ENCODE measurements at regions not wholly inside any gene's neighbourhood (a gene's known extent, or its start where the extent isn't known, plus 50 kb on each side); places are given as distances from the start of the nearest gene placed in this dataset.
A peak's percentile ranks its signal among the peaks of the same experiment; 100 is the strongest.

DNA sequence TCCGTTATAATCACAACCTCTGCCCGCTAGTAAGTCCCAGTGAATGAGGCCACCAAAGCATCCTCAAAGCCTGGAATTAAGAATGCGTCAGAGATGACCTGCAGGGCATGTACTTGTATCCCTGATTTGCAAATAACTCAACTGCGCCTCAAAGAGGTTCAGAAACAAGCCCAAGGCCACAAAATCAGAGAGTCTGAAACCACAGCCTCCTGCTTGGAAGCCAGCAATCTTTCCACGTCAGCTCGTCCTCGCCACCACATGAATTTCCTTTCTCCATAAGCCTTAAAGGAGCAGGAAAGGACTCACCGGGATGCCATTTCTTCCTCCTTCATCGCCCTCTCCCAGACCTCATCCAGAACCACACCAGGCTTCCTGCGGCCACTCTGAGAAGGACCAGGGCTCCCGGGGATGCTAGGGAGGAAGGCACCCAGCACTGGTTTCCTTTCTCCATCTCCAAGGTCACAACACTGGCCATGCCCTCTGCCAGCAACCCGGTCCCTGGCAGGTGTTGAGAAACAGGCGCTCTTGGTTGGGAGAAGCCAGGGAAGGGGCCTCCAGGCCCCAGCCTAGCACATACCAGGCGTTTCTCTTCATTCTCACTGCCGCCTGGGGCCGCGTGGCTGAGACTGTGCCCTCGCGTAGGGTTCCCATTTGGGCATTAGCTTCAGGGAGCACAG, 191.2 kb upstream of the DIO3 start:
- Mint-ChIP-seq H3K36me3 (ENCODE audit: low read depth) (no peaks in the 10 kb centered on the region), H3K9me3 (ENCODE audit: insufficient read depth) (no peaks in the 10 kb centered on the region), H3K4me3 (no peak overlapping the region), H3K27me3 (ENCODE audit: low read depth) (no peaks in the 10 kb centered on the region), H3K4me1 (ENCODE audit: low read depth) (no peaks in the 10 kb centered on the region), H3K27ac (no peak overlapping the region)
- CTCF ChIA-PET, result no interaction called here
- ATAC-seq (no peak), DNase-seq (peak; percentile 9)
- POLR2A ChIA-PET, result no interaction called here

DNA sequence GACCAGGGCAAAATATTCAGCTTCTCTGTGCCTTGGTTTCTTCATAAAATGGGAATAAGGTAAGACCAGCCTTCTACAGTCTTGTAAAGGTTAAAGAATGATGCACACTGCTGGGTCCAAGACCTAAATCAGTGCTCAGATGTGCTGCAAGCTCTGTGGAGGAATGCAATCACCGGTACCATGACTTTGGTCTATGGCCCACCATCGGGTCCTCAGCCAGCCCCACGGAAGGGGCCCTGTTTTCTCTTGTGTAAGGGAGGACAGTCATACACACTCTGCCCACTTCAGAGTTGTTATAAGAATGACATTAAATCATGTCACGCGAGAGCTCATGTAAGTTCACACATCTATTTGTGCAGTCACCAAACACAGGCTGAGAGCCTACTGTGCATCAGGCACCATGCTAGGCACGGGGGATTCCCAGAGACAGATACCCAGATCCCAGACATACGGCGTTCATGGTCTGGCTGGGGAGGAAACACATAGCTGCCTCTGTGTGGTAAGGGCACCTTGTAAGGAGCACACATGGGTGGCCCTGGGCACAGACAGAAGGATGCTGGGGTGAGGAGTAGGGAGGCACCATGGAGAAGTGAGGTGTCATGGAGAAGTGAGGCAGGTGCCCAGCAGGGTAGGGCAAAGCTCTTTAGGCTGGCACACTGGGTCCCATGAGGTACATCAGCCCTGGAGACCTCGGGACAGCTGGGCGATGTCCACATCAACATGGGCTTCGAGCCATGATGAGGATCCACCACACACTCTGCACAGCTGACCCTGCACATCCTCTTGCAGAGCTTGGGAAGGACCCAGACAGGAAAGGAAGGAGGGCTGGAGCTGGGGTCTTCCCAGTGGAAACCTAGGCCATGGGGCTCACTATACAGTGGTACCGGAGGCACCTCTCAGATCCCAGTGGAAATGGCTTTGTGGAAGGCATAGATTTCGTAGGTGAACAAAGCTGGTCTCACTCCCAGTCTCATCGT, 190.4 kb upstream of the DIO3 start:
- H3K27me3 Mint-ChIP-seq (ENCODE audit: low read depth), result no peaks in the 10 kb centered on the region
- DNase-seq (peak; percentile 14), ATAC-seq (no peak)
- POLR2A ChIA-PET, result no interaction called here
- CTCF ChIA-PET, result no interaction called here
- no peaks in the 10 kb centered on the region for H3K4me1 Mint-ChIP-seq (ENCODE audit: low read depth)
- no peaks in the 10 kb centered on the region for H3K36me3 Mint-ChIP-seq (ENCODE audit: low read depth)
- no peak overlapping the region for H3K4me3 Mint-ChIP-seq
- no peaks in the 10 kb centered on the region for H3K9me3 Mint-ChIP-seq (ENCODE audit: insufficient read depth)
- H3K27ac Mint-ChIP-seq, result no peak overlapping the region

DNA sequence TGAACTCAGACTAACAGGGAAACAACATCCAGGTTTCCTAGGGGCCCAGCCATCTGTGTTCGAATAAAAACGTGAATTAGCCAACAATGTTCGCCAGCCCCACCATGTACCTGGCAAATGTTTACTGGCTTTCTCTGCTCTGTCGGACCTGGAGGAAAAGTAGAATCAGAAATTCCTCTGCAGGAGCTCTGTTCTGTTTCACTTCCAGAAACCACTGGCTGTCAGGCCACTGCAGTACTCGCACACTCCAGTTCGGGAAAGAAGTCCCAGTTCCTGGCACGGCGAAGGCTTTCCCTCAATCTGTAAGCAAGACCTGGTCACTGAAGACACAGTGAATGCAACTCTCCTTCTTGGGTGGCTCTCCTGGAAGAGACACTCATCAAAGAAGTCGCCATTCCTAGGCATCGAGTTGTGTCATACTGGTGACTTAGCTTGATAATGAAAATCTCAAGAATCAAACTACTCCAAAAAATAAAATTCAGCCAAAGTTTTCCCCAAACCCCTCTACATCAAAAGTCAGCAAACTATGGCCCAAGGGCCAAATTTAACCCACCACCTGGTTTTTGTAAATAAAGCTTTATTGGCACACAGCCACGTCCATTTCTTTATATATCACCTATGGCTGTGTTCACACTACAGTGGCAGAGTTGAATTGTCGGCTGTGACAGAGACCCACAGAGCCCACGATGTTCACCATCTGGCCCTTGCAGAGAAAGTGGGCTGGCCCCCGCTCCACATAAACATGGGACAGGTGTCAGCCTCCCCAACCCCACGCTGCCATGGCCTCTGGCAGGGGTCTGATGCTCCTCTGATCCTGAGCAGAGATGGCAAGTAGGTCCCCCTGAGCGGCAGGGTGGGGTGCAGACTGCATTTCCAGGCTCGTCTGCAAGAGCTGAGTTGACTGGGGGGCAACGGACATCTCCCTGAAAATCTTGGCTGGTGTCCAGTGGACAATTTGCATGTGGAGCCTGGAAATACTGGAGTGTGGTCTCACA, 189.2 kb upstream of the DIO3 start:
- no peaks in the 10 kb centered on the region for H3K4me1 Mint-ChIP-seq (ENCODE audit: low read depth)
- POLR2A ChIA-PET, result no interaction called here
- ATAC-seq (no peak), DNase-seq (peak; percentile 9)
- no peaks in the 10 kb centered on the region for H3K9me3 Mint-ChIP-seq (ENCODE audit: insufficient read depth)
- H3K27ac Mint-ChIP-seq, result no peak overlapping the region
- CTCF ChIA-PET, result no interaction called here
- no peaks in the 10 kb centered on the region for H3K36me3 Mint-ChIP-seq (ENCODE audit: low read depth)
- H3K27me3 Mint-ChIP-seq (ENCODE audit: low read depth), result peaks cover 3% of the 10 kb centered on the region
- no peak overlapping the region for H3K4me3 Mint-ChIP-seq

DNA sequence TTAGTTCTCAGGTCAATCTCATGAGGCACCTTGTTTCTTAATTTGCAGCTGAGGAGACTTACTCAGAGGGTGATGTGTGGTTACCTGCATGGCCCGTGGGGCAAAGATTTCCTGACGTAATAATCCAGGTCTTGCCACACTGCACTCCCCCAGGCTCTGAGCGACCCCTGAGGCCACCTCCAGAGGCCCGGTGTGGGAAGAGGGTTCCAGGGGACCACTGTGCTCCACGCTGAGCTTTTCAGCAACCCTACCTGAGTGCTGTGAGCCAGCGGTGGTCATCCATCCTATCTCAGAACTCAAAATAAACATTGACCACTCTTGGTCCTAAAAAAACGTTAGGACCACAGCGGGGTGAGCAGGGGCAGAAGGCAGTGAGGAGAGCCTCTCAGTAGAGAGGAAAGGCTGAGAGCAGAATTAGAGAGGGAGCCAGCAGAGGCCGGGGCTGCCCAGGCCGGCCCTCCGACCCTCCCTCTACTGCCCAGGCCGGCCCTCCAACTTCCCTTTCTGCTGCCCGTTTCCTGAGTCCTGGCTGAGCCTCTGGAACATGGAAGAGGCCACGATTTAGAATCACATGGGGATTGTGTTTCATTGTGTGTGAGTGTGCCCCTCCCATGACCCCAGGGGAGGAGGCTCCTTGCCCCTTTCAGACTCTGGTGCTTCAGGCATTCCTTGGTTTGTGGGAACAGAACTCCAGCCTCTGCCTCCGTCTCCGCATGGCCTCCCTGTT, 188.2 kb upstream of the DIO3 start:
- H3K36me3 Mint-ChIP-seq (ENCODE audit: low read depth), result no peaks in the 10 kb centered on the region
- ATAC-seq, result no peak
- ChIA-PET POLR2A (no interaction called here), CTCF (no interaction called here)
- peaks cover 3% of the 10 kb centered on the region for H3K27me3 Mint-ChIP-seq (ENCODE audit: low read depth)
- peak; percentile 9 for DNase-seq
- H3K27ac Mint-ChIP-seq, result no peak overlapping the region
- no peak overlapping the region for H3K4me3 Mint-ChIP-seq
- no peaks in the 10 kb centered on the region for H3K4me1 Mint-ChIP-seq (ENCODE audit: low read depth)
- no peaks in the 10 kb centered on the region for H3K9me3 Mint-ChIP-seq (ENCODE audit: insufficient read depth)

DNA sequence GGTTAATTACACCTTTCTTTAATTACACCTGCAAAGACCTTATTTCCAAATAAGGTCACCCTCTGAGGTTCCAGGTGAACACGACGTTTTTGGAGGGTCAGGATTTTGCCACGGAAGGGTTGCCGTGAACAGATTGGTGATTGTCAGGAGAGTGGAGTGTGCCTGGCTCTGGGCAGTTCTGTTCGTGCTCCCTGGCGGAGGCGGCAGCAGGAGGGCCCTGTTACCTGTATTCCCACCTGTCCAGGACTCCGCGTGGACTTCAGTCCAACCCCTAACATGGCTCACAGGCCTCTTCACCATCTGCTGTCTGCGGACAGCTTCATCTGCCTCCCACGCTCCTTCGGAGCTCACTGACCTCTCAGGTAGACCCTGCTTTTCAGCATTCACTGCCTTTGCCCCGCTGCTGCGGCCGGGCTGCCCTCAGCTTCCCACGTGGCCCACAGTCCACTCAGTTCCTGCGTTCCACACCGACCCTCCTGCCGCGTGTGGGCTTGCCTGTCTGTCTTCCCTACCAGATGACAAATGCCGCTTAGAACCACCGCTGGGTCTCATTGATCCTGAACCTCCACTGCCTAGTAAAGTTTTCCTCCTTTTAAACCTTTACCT, 187.5 kb upstream of the DIO3 start:
- Mint-ChIP-seq H3K9me3 (ENCODE audit: insufficient read depth) (no peaks in the 10 kb centered on the region), H3K36me3 (ENCODE audit: low read depth) (no peaks in the 10 kb centered on the region), H3K4me3 (no peak overlapping the region), H3K27me3 (ENCODE audit: low read depth) (peaks cover 3% of the 10 kb centered on the region), H3K4me1 (ENCODE audit: low read depth) (no peaks in the 10 kb centered on the region), H3K27ac (no peak overlapping the region)
- ChIA-PET CTCF (no interaction called here), POLR2A (no interaction called here)
- no peak for ATAC-seq
- peak; percentile 8 for DNase-seq

DNA sequence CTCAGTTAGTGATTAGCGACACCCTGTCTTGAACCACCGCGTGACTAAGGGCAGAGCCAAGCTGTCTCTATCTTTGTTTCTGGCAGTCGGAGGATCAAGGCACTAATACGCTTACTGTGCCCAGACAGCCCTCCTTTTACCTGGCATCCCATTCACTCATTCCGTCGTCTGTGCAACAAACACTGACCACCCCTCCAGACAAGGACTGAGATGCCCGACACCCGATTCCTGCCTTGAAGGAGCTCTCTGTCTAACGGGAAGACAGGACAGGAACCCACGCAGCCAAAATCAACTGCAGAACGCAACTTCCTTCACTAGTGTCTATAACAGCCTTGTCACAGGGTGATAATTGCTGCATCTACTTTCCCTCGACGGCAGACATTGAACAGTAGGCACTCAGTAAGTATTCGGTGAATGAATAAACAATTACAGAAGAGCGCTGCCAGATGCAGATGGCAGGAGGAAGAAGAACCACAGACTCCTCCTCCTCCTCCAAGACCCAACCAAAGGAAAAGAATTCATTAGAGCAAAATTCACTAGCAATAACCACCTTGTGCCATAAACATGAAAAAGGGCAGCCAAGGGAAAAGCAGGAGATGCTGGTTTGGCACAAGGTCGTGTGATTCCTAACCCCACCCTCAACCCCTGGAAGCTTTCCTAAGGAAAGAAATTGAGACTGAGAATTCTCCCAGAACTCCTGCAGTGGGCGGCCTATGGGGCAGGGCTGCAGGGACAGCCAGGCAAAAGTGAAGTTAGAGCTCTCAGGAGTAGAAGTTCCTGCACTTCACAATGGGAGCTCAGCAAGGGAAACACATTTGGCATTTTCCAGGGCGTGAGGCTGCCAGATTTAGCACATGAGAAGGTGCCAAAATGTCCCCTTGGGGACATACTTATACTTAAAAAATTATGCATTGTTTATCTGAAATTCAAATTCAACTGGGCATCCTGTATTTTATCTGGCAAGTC, 186.6 kb upstream of the DIO3 start:
- H3K27ac Mint-ChIP-seq, result no peak overlapping the region
- no peaks in the 10 kb centered on the region for H3K36me3 Mint-ChIP-seq (ENCODE audit: low read depth)
- H3K27me3 Mint-ChIP-seq (ENCODE audit: low read depth), result peaks cover 3% of the 10 kb centered on the region
- ATAC-seq (no peak), DNase-seq (peak; percentile 1)
- H3K9me3 Mint-ChIP-seq (ENCODE audit: insufficient read depth), result no peaks in the 10 kb centered on the region
- H3K4me3 Mint-ChIP-seq, result no peak overlapping the region
- POLR2A ChIA-PET, result no interaction called here
- CTCF ChIA-PET, result interaction anchor here (1.2 kb wide), 1 partner anchor 254 kb away, joined by 3 read pairs; no protein-coding TSS in a partner anchor
- H3K4me1 Mint-ChIP-seq (ENCODE audit: low read depth), result no peaks in the 10 kb centered on the region

DNA sequence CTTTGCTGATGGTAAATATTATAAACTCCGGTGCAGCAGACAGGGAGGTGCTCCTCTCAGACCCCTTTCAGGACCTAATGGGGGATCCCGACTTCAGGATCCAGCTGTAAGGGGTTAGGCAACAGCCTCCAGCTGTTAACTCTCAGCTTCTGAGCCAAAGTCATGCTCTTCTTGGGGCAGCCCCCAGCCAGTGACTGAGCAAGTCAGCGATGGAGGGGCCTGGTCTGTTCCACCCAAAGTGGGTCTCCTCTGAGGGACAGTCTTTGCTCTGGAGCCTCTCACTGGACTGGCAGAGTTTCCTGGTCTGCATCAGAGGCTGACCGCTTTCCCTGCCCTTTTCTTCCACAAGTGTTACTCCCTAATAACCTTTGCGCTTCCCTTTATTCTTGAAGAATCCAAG, 184.2 kb upstream of the DIO3 start:
- POLR2A ChIA-PET, result no interaction called here
- no peaks in the 10 kb centered on the region for H3K4me1 Mint-ChIP-seq (ENCODE audit: low read depth)
- CTCF ChIA-PET, result no interaction called here
- no peaks in the 10 kb centered on the region for H3K9me3 Mint-ChIP-seq (ENCODE audit: insufficient read depth)
- DNase-seq, result peak; percentile 11
- H3K27ac Mint-ChIP-seq, result no peak overlapping the region
- peaks cover 7% of the 10 kb centered on the region for H3K27me3 Mint-ChIP-seq (ENCODE audit: low read depth)
- no peaks in the 10 kb centered on the region for H3K36me3 Mint-ChIP-seq (ENCODE audit: low read depth)
- ATAC-seq, result no peak
- H3K4me3 Mint-ChIP-seq, result no peak overlapping the region

DNA sequence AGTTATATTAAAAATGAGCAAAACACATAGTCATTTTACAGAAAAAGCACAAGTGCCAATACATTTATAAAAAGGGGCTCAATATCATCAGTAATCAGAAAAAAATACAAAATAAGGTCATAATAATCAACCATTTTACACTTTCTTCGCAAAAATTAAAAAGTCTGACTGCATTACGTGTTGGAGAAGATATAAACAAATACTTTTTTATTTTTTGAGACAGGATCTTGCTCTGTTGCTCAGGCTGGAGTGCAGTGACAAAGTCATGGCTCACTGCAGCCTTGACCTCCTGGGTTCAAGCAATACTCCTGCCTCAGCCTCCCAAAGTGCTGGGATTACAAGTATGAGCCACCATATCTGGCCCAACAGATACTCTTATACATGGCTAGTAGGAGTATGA, 181.5 kb upstream of the DIO3 start:
- CTCF ChIA-PET, result no interaction called here
- POLR2A ChIA-PET, result no interaction called here
- Mint-ChIP-seq H3K36me3 (ENCODE audit: low read depth) (no peaks in the 10 kb centered on the region), H3K4me3 (no peak overlapping the region), H3K9me3 (ENCODE audit: insufficient read depth) (peaks cover 13% of the 10 kb centered on the region), H3K27ac (no peak overlapping the region), H3K4me1 (ENCODE audit: low read depth) (no peaks in the 10 kb centered on the region), H3K27me3 (ENCODE audit: low read depth) (peaks cover 9% of the 10 kb centered on the region)
- ATAC-seq, result no peak
- peak; percentile 5 for DNase-seq

DNA sequence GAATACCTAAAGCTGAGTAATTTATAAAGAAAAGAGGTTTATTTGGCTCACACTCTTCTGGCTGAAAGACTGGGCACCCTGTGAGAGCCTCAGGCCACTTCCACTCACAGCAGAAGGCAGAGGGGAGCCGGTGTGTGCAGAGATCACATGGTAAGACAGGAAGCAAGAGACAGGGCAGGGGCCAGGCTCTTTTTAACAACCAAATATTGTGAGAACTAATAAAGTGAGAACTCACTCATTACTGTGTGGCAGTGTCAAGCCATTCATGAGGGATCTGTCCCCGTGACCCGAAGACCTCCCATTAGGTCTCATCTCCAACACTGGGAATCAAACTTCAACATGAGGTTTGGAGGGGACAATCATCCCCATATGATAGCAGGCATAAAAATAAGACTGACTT, 180.8 kb upstream of the DIO3 start:
- Mint-ChIP-seq H3K4me3 (no peak overlapping the region), H3K9me3 (ENCODE audit: insufficient read depth) (peaks cover 13% of the 10 kb centered on the region), H3K36me3 (ENCODE audit: low read depth) (no peaks in the 10 kb centered on the region), H3K4me1 (ENCODE audit: low read depth) (no peaks in the 10 kb centered on the region), H3K27me3 (ENCODE audit: low read depth) (peaks cover 9% of the 10 kb centered on the region), H3K27ac (no peak overlapping the region)
- ATAC-seq, result no peak
- ChIA-PET CTCF (no interaction called here), POLR2A (no interaction called here)
- peak; percentile 12 for DNase-seq

DNA sequence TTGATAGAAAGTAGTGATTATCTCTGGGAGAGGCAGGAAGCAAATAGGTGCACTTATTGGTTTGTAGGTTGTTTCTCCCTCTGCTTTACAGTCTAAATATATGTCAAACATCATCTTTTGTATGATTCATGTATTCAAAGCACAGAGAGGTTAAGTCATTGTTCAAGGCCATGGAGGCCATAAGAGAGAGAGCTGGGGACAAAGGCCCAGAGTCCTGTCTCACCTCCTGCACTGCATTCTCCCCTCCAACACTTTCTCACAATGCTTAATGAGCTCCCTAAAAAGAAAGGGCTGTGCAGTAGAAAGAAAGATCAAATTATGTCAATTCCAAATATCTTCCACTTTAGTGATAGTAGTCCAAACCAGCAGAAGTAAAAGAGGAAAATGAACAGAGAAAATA, 180.4 kb upstream of the DIO3 start:
- CTCF ChIA-PET, result no interaction called here
- peaks cover 14% of the 10 kb centered on the region for H3K9me3 Mint-ChIP-seq (ENCODE audit: insufficient read depth)
- H3K27me3 Mint-ChIP-seq (ENCODE audit: low read depth), result peaks cover 9% of the 10 kb centered on the region
- DNase-seq, result peak; percentile 3
- H3K4me1 Mint-ChIP-seq (ENCODE audit: low read depth), result no peaks in the 10 kb centered on the region
- no peak for ATAC-seq
- POLR2A ChIA-PET, result no interaction called here
- H3K4me3 Mint-ChIP-seq, result no peak overlapping the region
- H3K27ac Mint-ChIP-seq, result no peak overlapping the region
- H3K36me3 Mint-ChIP-seq (ENCODE audit: low read depth), result no peaks in the 10 kb centered on the region

Measured in activated CD8-positive, alpha-beta T cell treated with anti-CD3 and anti-CD28 coated beads, Interleukin-2, amount 10 ng/mL, durations not matched to agents 7 days and 5 days (primary cell).